ENCODE measurements at regions not wholly inside any gene's neighbourhood (a gene's known extent, or its start where the extent isn't known, plus 50 kb on each side); places are given as distances from the start of the nearest gene placed in this dataset.

GRCh38 chrX:127404161-127404560 is 584.6 kb downstream of the PRR32 start:
- TF ChIP-seq, protein P1, sequence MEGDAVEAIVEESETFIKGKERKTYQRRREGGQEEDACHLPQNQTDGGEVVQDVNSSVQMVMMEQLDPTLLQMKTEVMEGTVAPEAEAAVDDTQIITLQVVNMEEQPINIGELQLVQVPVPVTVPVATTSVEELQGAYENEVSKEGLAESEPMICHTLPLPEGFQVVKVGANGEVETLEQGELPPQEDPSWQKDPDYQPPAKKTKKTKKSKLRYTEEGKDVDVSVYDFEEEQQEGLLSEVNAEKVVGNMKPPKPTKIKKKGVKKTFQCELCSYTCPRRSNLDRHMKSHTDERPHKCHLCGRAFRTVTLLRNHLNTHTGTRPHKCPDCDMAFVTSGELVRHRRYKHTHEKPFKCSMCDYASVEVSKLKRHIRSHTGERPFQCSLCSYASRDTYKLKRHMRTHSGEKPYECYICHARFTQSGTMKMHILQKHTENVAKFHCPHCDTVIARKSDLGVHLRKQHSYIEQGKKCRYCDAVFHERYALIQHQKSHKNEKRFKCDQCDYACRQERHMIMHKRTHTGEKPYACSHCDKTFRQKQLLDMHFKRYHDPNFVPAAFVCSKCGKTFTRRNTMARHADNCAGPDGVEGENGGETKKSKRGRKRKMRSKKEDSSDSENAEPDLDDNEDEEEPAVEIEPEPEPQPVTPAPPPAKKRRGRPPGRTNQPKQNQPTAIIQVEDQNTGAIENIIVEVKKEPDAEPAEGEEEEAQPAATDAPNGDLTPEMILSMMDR (conservative IDR thresholded peaks at IDR 0.05): no peak
- no peak for TF ChIP-seq EZH2 (IDR thresholded peaks at IDR 0.05; ENCODE audit: low read depth)
